Embryonic facial prominence (tissue), 1 donor: ENCODE measurements at regions not wholly inside any gene's neighbourhood (a gene's known extent, or its start where the extent isn't known, plus 50 kb on each side); places are given as distances from the start of the nearest gene placed in this dataset.

Source experiments
- DNase-seq: peaks from one replicate; pipeline ENCODE4 v3.0.0-alpha.2; 2016; ENCODE audit errors: extremely low spot score

GRCh38 chr9:13487936-13488335 lies 208.4 kb upstream of the MPDZ start:
- no peak for DNase-seq

- no peak for DNase-seq
These were observed 208.0 kb upstream of the MPDZ start for GRCh38 chr9:13487498-13487897.

GRCh38 chr9:13487071-13487470 lies 207.6 kb upstream of the MPDZ start:
- DNase-seq: no peak

- DNase-seq: no peak
These were observed 205.6 kb upstream of the MPDZ start for GRCh38 chr9:13485068-13485596.

GRCh38 chr9:13484186-13484585 lies 204.7 kb upstream of the MPDZ start:
- DNase-seq: no peak

- DNase-seq: no peak
These were observed 201.8 kb upstream of the MPDZ start for GRCh38 chr9:13481274-13481673.

- no peak for DNase-seq
These were observed 201.2 kb upstream of the MPDZ start for GRCh38 chr9:13480693-13481092.

- no peak for DNase-seq
These were observed 199.6 kb upstream of the MPDZ start for GRCh38 chr9:13479096-13479495.

- DNase-seq: no peak
These were observed 199.1 kb upstream of the MPDZ start for GRCh38 chr9:13478639-13479038.

GRCh38 chr9:13478160-13478559 lies 198.7 kb upstream of the MPDZ start:
- DNase-seq: no peak

- DNase-seq: no peak
These were observed 191.3 kb upstream of the MPDZ start for GRCh38 chr9:13470836-13471235.

GRCh38 chr9:13467157-13467556 lies 187.7 kb upstream of the MPDZ start:
- DNase-seq: no peak

- DNase-seq: no peak
These were observed 182.0 kb upstream of the MPDZ start for GRCh38 chr9:13461414-13461991.

- DNase-seq: no peak
These were observed 179.6 kb upstream of the MPDZ start for GRCh38 chr9:13459071-13459470.

- no peak for DNase-seq
These were observed 178.3 kb upstream of the MPDZ start for GRCh38 chr9:13457795-13458194.

- DNase-seq: no peak
These were observed 171.2 kb upstream of the MPDZ start for GRCh38 chr9:13450723-13451122.

- DNase-seq: no peak
These were observed 169.0 kb upstream of the MPDZ start for GRCh38 chr9:13448482-13448881.

- no peak for DNase-seq
These were observed 168.4 kb upstream of the MPDZ start for GRCh38 chr9:13447843-13448422.

GRCh38 chr9:13446938-13447842 lies 167.7 kb upstream of the MPDZ start:
- DNase-seq: no peak

- DNase-seq: no peak
These were observed 166.9 kb upstream of the MPDZ start for GRCh38 chr9:13446286-13446937.

GRCh38 chr9:13445103-13445500 lies 165.6 kb upstream of the MPDZ start:
- no peak for DNase-seq
